Stomach (tissue), 8 donors: ENCODE measurements at regions not wholly inside any gene's neighbourhood (a gene's known extent, or its start where the extent isn't known, plus 50 kb on each side); places are given as distances from the start of the nearest gene placed in this dataset.
A peak's percentile ranks its signal among the peaks of the same experiment; 100 is the strongest.

Experiments used
- DNase-seq, 2 donors: peaks; one replicate each; pipeline versions ENCODE4 v3.0.0 to v3.0.0-alpha.2; 2013 to 2019
- H3K27ac ChIP-seq, 5 donors: fragments of 200-600 bp in 4 of 5; sonication (generic) in 4 of 5; one replicate each; pipeline ENCODE4 v1.5.1; 2013 to 2019; ENCODE audit warnings: mild to moderate bottlenecking in 1 of 5, moderate library complexity in 1 of 5
- H3K27me3 ChIP-seq, 3 donors: fragments of 200-600 bp; sonication (generic); one replicate each; pipeline ENCODE4 v1.5.1; 2017 to 2019; ENCODE audit warnings: mixed run types in 1 of 3
- H3K36me3 ChIP-seq, 4 donors: fragments of 200-600 bp; sonication (generic); 1 replicate in 3 of 4; 2 replicates in 1 of 4; pipeline ENCODE4 v1.5.1; 2016 to 2019
- H3K4me1 ChIP-seq, 4 donors: fragments of 200-600 bp; sonication (generic); one replicate each; pipeline ENCODE4 v1.5.1; 2016 to 2019
- H3K4me3 ChIP-seq, 4 donors: fragments of 200-600 bp; sonication (generic) in 3 of 4; one replicate each; pipeline ENCODE4 v1.5.1; 2016 to 2019; ENCODE audit warnings: mild to moderate bottlenecking in 1 of 4
- H3K9me3 ChIP-seq, 4 donors: fragments of 200-600 bp; sonication (generic); one replicate each; pipeline ENCODE4 v1.5.1; 2016 to 2019
- EP300 ChIP-seq: sonication (generic); formaldehyde crosslinking; IDR thresholded peaks from one replicate; pipeline ENCODE4 v1.6.1; 2017; ENCODE audit warnings: antibody characterized with exemption
- POLR2A ChIP-seq, 4 donors: fragments of 450-650 bp; IDR thresholded peaks; one replicate each; pipeline ENCODE4 v1.6.1; 2016; ENCODE audit warnings: antibody characterized with exemption in 4 of 4, control low read depth in 2 of 4, mild to moderate bottlenecking in 1 of 4, moderate library complexity in 1 of 4
- POLR2AphosphoS5 ChIP-seq, 3 donors: sonication (generic); formaldehyde crosslinking; IDR thresholded peaks; one replicate each; pipeline ENCODE4 v1.6.1; 2016; ENCODE audit warnings: antibody characterized with exemption in 3 of 3
- WGBS, 5 donors: extraction: QIAGEN DNeasy Blood & Tissue Kit in 3 of 5; methylation state at CpG; one replicate each; pipeline versions ENCODE4 v1.1.5 to v1.1.7; 2013 to 2018; 5-methylcytosine and 5-hydroxymethylcytosine counted together
- intact Hi-C: fragments of 100-400 bp; cut with DNase I; formaldehyde crosslinking; loops from one replicate; pipeline ENCODE4 v1.15.1; 2023; ENCODE audit warnings: low total_unique reads
- TF ChIP-seq, protein P1 (sequence below), 7 experiments: fragments of 450-650 bp in 4 of 7; fragments of 200-600 bp in 3 of 7; sonication (generic) in 3 of 7; IDR thresholded peaks; one replicate each; pipeline ENCODE4 v1.5.1; 2016 to 2019; ENCODE audit warnings: antibody characterized with exemption in 7 of 7, control low read depth in 2 of 7, mild to moderate bottlenecking in 1 of 7
- donor health status: healthy with polysubstance abuse.
- donor health status: Bipolar disorder and iron deficiency.
- donor health status: healthy.

- Histone ChIP-seq H3K27me3 (no peaks in the 10 kb centered on the region), H3K36me3 (no peaks in the 10 kb centered on the region), H3K9me3 (peaks cover 0 to 5% (median 0%) of the 10 kb centered on the region in 4 donors), H3K4me3 (no peak overlapping the region), H3K27ac (no peak overlapping the region), H3K4me1 (peaks cover 10 to 21% (median 16%) of the 10 kb centered on the region in 4 donors)
- TF ChIP-seq EP300 (no peak), POLR2A (IDR thresholded peaks at IDR 0.05) (no peak), POLR2AphosphoS5 (IDR thresholded peaks at IDR 0.05) (no peak)
- TF ChIP-seq, protein P1, sequence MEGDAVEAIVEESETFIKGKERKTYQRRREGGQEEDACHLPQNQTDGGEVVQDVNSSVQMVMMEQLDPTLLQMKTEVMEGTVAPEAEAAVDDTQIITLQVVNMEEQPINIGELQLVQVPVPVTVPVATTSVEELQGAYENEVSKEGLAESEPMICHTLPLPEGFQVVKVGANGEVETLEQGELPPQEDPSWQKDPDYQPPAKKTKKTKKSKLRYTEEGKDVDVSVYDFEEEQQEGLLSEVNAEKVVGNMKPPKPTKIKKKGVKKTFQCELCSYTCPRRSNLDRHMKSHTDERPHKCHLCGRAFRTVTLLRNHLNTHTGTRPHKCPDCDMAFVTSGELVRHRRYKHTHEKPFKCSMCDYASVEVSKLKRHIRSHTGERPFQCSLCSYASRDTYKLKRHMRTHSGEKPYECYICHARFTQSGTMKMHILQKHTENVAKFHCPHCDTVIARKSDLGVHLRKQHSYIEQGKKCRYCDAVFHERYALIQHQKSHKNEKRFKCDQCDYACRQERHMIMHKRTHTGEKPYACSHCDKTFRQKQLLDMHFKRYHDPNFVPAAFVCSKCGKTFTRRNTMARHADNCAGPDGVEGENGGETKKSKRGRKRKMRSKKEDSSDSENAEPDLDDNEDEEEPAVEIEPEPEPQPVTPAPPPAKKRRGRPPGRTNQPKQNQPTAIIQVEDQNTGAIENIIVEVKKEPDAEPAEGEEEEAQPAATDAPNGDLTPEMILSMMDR (IDR thresholded peaks at IDR 0.05), result no peak
- intact Hi-C loops, result no loop called here
- 44 to 65% (median 58%) methylated on average over 11 of the region's 11 CpGs for WGBS, 5 donors
- DNase-seq, result no peak
Measured at GRCh38 chr12:93154753-93155480, 222.8 kb upstream of the NUDT4 start.

DNA sequence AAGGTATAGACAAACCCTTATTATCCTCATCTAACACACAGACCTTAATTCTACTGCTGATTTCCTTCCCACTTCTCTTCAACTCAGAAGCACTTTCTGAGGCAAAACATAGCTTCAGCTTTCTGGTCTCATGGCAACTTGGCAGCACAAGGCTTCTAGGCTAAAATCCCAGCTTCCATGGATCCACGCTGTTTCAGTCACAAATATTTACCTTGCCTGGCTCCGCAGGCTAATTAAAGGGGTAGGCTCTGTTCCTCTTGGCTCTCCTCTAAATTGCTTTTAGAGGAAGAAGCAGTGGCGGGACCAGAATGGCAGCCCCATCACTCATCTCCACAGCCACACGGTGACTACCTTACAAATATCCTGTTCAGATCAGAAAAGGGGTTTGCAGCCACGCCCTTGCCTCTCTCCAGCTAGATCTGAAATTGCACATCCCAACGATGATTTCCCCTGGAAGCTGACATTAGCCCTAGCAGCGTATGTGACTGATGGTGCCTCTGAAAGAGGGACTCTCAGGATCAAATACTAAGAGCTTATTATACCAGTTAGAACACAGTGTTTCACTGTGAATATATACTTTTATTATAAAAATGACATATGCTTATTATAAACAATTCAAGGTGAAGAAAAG, 221.5 kb upstream of the NUDT4 start:
- no peak overlapping the region for H3K4me3 ChIP-seq
- no peaks in the 10 kb centered on the region for H3K27me3 ChIP-seq
- intact Hi-C loops, result no loop called here
- no peaks in the 10 kb centered on the region for H3K36me3 ChIP-seq
- 17 to 24% (median 20%) methylated on average over 7 of the region's 7 CpGs for WGBS, 5 donors
- peak; percentile 48 to 74 for DNase-seq
- peaks cover 10 to 21% (median 16%) of the 10 kb centered on the region in 4 donors for H3K4me1 ChIP-seq
- H3K27ac ChIP-seq, result peak overlapping the region in 3 of 5 donors; percentile 6 to 65 (median 28)
- H3K9me3 ChIP-seq, result peaks cover 0 to 5% (median 0%) of the 10 kb centered on the region in 4 donors
- no peak for TF ChIP-seq EP300
- TF ChIP-seq, protein P1 (IDR thresholded peaks at IDR 0.05), result no peak

DNA sequence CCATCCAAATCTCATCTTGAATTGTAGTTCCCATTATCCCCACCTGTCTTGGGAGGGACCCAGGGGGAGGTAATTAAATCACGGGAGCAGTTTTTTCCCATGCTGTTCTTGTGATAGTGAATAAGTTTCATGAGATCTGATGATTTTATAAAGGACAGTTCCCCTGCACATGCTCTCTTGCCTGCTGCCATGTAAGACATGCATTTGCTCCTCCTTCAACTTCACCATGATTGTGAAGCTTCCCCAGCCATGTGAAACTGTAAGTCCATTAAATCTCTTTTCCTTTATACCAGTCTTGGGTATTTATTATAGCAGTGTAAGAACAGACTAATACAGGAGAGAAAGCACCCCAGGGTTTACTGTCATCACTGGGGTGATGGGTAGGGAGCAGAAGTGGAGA, 220.4 kb upstream of the NUDT4 start:
- WGBS, 5 donors, result 86 to 100% (median 100%) methylated on average over 1 of the region's 1 CpG
- Histone ChIP-seq H3K9me3 (peaks cover 0 to 5% (median 0%) of the 10 kb centered on the region in 4 donors), H3K4me1 (peaks cover 10 to 21% (median 16%) of the 10 kb centered on the region in 4 donors), H3K27me3 (no peaks in the 10 kb centered on the region), H3K27ac (no peak overlapping the region), H3K4me3 (no peak overlapping the region), H3K36me3 (no peaks in the 10 kb centered on the region)
- no peak for DNase-seq
- intact Hi-C loops, result no loop called here
- TF ChIP-seq EP300, result no peak
- TF ChIP-seq POLR2A (IDR thresholded peaks at IDR 0.05), result no peak
- no peak for TF ChIP-seq POLR2AphosphoS5 (IDR thresholded peaks at IDR 0.05)
- TF ChIP-seq, protein P1 (IDR thresholded peaks at IDR 0.05), result no peak

DNA sequence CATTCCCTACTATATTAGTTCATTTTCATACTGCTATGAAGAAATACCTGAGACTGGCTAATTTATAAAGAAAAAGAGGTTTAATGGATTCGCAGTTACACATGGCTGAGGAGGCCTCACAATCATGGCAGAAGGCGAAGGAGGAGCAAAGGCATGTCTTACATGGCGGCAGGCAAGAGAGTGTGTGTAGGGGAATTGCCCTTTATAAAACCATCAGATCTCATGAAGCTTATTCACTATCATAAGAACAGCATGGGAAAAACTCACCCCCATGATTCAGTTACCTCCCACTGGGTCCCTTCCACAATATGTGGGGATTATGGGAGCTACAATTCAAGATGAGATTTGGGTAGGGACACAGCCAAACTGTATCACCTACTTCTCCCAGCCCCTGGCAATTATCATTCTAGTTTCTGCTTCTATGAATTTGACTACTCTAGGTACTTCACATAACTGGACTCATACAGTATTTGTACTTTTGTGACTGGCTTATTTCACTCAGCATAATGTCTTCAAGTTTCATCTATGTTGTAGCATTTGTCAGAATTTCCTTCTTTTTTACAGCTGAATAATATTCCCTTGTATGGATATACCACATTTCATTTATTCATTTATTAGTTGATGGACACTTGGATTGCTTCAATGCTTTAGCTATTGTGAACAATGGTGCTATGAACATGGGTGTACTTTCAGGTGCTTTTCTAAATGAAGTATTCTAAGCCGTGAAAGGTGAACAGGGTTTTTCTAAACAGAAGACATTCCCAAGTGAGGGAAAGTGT, 219.5 kb upstream of the NUDT4 start:
- 96 to 99% (median 98%) methylated on average over 4 of the region's 4 CpGs for WGBS, 5 donors
- no peak for DNase-seq
- intact Hi-C loops, result no loop called here
- Histone ChIP-seq H3K27me3 (no peaks in the 10 kb centered on the region), H3K36me3 (no peaks in the 10 kb centered on the region), H3K27ac (no peak overlapping the region), H3K9me3 (peaks cover 0 to 5% (median 0%) of the 10 kb centered on the region in 4 donors), H3K4me3 (no peak overlapping the region), H3K4me1 (peaks cover 10 to 21% (median 16%) of the 10 kb centered on the region in 4 donors)
- TF ChIP-seq POLR2AphosphoS5 (IDR thresholded peaks at IDR 0.05), result no peak
- TF ChIP-seq POLR2A (IDR thresholded peaks at IDR 0.05), result no peak
- TF ChIP-seq, protein P1 (IDR thresholded peaks at IDR 0.05), result no peak
- no peak for TF ChIP-seq EP300
